Breast epithelium (tissue), 3 donors: ENCODE measurements at regions not wholly inside any gene's neighbourhood (a gene's known extent, or its start where the extent isn't known, plus 50 kb on each side); places are given as distances from the start of the nearest gene placed in this dataset.

ENCODE experiments used
- POLR2A ChIP-seq: fragments of 450-650 bp; IDR thresholded peaks from one replicate; pipeline ENCODE4 v1.6.1; 2016; ENCODE audit warnings: antibody characterized with exemption, mild to moderate bottlenecking, moderate library complexity
- POLR2AphosphoS5 ChIP-seq, 3 donors: sonication (generic); formaldehyde crosslinking; IDR thresholded peaks; one replicate each; pipeline ENCODE4 v1.6.1; 2017; ENCODE audit warnings: antibody characterized with exemption in 3 of 3
- TF ChIP-seq, protein P1 (sequence below), 3 donors: fragments of 450-650 bp; IDR thresholded peaks; one replicate each; pipeline ENCODE4 v1.5.1; 2016 to 2017; ENCODE audit warnings: antibody characterized with exemption in 3 of 3, mild to moderate bottlenecking in 3 of 3, moderate library complexity in 3 of 3

DNA sequence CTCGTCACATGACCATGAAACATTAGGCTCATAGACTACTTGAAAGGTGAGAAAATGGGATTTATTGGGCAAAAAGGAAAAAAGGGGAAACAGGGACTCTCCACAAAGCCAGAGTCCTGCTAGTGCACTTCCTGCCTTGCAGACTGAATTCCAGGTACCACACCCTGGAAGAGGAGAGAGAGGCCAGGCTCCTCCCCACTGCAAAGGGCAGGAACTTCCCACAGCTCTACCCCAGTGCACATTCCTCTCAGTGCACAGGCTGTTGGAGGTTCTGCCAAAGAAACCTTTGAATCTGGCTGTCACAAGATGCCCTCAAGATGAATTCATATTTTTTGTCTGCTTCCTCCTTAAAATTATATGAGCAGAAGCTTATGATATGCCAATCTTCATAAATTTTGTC lies 920.4 kb upstream of the GJE1 start:
- TF ChIP-seq POLR2A (no peak), POLR2AphosphoS5 (IDR thresholded peaks at IDR 0.05) (no peak)
- TF ChIP-seq, protein P1, sequence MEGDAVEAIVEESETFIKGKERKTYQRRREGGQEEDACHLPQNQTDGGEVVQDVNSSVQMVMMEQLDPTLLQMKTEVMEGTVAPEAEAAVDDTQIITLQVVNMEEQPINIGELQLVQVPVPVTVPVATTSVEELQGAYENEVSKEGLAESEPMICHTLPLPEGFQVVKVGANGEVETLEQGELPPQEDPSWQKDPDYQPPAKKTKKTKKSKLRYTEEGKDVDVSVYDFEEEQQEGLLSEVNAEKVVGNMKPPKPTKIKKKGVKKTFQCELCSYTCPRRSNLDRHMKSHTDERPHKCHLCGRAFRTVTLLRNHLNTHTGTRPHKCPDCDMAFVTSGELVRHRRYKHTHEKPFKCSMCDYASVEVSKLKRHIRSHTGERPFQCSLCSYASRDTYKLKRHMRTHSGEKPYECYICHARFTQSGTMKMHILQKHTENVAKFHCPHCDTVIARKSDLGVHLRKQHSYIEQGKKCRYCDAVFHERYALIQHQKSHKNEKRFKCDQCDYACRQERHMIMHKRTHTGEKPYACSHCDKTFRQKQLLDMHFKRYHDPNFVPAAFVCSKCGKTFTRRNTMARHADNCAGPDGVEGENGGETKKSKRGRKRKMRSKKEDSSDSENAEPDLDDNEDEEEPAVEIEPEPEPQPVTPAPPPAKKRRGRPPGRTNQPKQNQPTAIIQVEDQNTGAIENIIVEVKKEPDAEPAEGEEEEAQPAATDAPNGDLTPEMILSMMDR (IDR thresholded peaks at IDR 0.05), result no peak
